ENCODE measurements at regions not wholly inside any gene's neighbourhood (a gene's known extent, or its start where the extent isn't known, plus 50 kb on each side); places are given as distances from the start of the nearest gene placed in this dataset.
"Not testable (repeated sequence)": the region's sequence is repeated elsewhere in the genome, so short reads cannot be mapped to it uniquely, and the experiment has no call there.

GRCh38 chr9:108444400-108445358 lies 411.1 kb downstream of the ACTL7B start:
- no peak for DNase-seq

- no peak for DNase-seq
These were observed 412.0 kb downstream of the ACTL7B start for GRCh38 chr9:108443741-108444140.

- DNase-seq = no peak
These were observed 412.7 kb downstream of the ACTL7B start for GRCh38 chr9:108443019-108443633.

GRCh38 chr9:108442627-108443018 lies 413.2 kb downstream of the ACTL7B start:
- DNase-seq = no peak

GRCh38 chr9:108441726-108442125 lies 414.1 kb downstream of the ACTL7B start:
- no peak for DNase-seq

GRCh38 chr9:108441251-108441650 lies 414.5 kb downstream of the ACTL7B start:
- DNase-seq = no peak

- no peak for DNase-seq
These were observed 415.8 kb downstream of the ACTL7B start for GRCh38 chr9:108439947-108440346.

- DNase-seq = no peak
These were observed 418.1 kb downstream of the ACTL7B start for GRCh38 chr9:108437656-108438055.

- no peak for DNase-seq
These were observed 419.3 kb downstream of the ACTL7B start for GRCh38 chr9:108436448-108436847.

GRCh38 chr9:108434502-108434901 lies 421.3 kb downstream of the ACTL7B start:
- DNase-seq = no peak

GRCh38 chr9:108434036-108434435 lies 421.8 kb downstream of the ACTL7B start:
- no peak for DNase-seq

- no peak for DNase-seq
These were observed 425.1 kb downstream of the ACTL7B start for GRCh38 chr9:108430655-108431054.

GRCh38 chr9:108427751-108428150 lies 428.0 kb downstream of the ACTL7B start:
- DNase-seq = no peak

- DNase-seq = not testable (repeated sequence)
These were observed 429.3 kb downstream of the ACTL7B start for GRCh38 chr9:108426421-108426940.

- DNase-seq = peak; percentile 72
These were observed 432.4 kb downstream of the ACTL7B start for GRCh38 chr9:108423433-108423832.

GRCh38 chr9:108419379-108419778 lies 436.4 kb downstream of the ACTL7B start:
- DNase-seq = no peak

- DNase-seq = no peak
These were observed 438.1 kb downstream of the ACTL7B start for GRCh38 chr9:108417726-108418125.

- no peak for DNase-seq
These were observed 438.5 kb downstream of the ACTL7B start for GRCh38 chr9:108417312-108417711.

GRCh38 chr9:108416324-108416723 lies 439.5 kb downstream of the ACTL7B start:
- DNase-seq = no peak

- DNase-seq = no peak
These were observed 442.0 kb downstream of the ACTL7B start for GRCh38 chr9:108413809-108414208.

GRCh38 chr9:108412755-108413154 lies 443.0 kb downstream of the ACTL7B start:
- no peak for DNase-seq

- no peak for DNase-seq
These were observed 444.2 kb downstream of the ACTL7B start for GRCh38 chr9:108411632-108412031.

GRCh38 chr9:108410161-108410560 lies 445.6 kb downstream of the ACTL7B start:
- no peak for DNase-seq

Measured in tongue (tissue), 1 donor.